ENCODE measurements at regions not wholly inside any gene's neighbourhood (a gene's known extent, or its start where the extent isn't known, plus 50 kb on each side); places are given as distances from the start of the nearest gene placed in this dataset.

- Histone ChIP-seq H3K27me3 (ENCODE audit: control insufficient read depth in 1 of 2, insufficient read depth in 1 of 2, low read length in 2 of 2) (peaks cover 0 to 7% of the 10 kb centered on the region in 2 experiments), H3K4ac (ENCODE audit: low read depth in 1 of 2, low read length in 2 of 2) (no peak overlapping the region), H4K8ac (ENCODE audit: low read length) (no peak overlapping the region), H2BK12ac (ENCODE audit: low read length in 2 of 2) (no peak overlapping the region), H3K27ac (ENCODE audit: low read length, poor library complexity, severe bottlenecking) (no peak overlapping the region), H2AK5ac (ENCODE audit: low read length, severe bottlenecking) (no peak overlapping the region), H3K4me1 (ENCODE audit: control insufficient read depth, insufficient read depth, low read depth, low read length) (no peaks in the 10 kb centered on the region), H3K14ac (ENCODE audit: low read length in 2 of 2) (no peak overlapping the region), H2BK120ac (ENCODE audit: low read depth, low read length) (no peak overlapping the region), H3K23ac (ENCODE audit: low read length in 2 of 2) (no peak overlapping the region), H3K9ac (ENCODE audit: low read length) (no peak overlapping the region), H4K91ac (ENCODE audit: low read length) (no peak overlapping the region), H3K4me3 (ENCODE audit: insufficient read depth in 1 of 2, low read depth in 1 of 2, low read length in 2 of 2) (no peak overlapping the region), H3K18ac (ENCODE audit: low read depth in 1 of 2, low read length in 2 of 2) (no peak overlapping the region), H2BK5ac (ENCODE audit: low read depth, low read length, poor library complexity, severe bottlenecking) (no peak overlapping the region), H3K79me1 (replicated peaks; ENCODE audit: low read length, poor library complexity, severe bottlenecking) (no peaks in the 10 kb centered on the region), H3K36me3 (ENCODE audit: control insufficient read depth in 1 of 2, insufficient read depth in 2 of 2, low read depth in 1 of 2, low read length in 2 of 2) (no peaks in the 10 kb centered on the region), H2BK15ac (ENCODE audit: low read depth, poor library complexity, severe bottlenecking) (no peak overlapping the region), H3K9me3 (ENCODE audit: control insufficient read depth, low read length) (peaks cover 4% of the 10 kb centered on the region), H3K4me2 (ENCODE audit: low read length, poor library complexity, severe bottlenecking) (no peak overlapping the region), H2AFZ (ENCODE audit: low read depth, low read length) (peak overlapping the region; percentile 23)
- WGBS: 97% methylated on average over 4 of the region's 4 CpGs
- no peak for DNase-seq
Measured at GRCh38 chr13:109885235-109885634, 98.9 kb upstream of the IRS2 start.

- H2AK5ac ChIP-seq (ENCODE audit: low read length, severe bottlenecking): no peak overlapping the region
- no peak overlapping the region for H4K8ac ChIP-seq (ENCODE audit: low read length)
- H3K4me1 ChIP-seq (ENCODE audit: control insufficient read depth, insufficient read depth, low read depth, low read length): no peaks in the 10 kb centered on the region
- H2BK120ac ChIP-seq (ENCODE audit: low read depth, low read length): no peak overlapping the region
- peak overlapping the region in 1 of 2 experiments; percentile 20 for H3K14ac ChIP-seq (ENCODE audit: low read length in 2 of 2)
- no peak overlapping the region for H4K91ac ChIP-seq (ENCODE audit: low read length)
- H3K4me2 ChIP-seq (ENCODE audit: low read length, poor library complexity, severe bottlenecking): no peak overlapping the region
- 69% methylated on average over 1 of the region's 1 CpG for WGBS
- no peak overlapping the region for H2BK12ac ChIP-seq (ENCODE audit: low read length in 2 of 2)
- H2AFZ ChIP-seq (ENCODE audit: low read depth, low read length): no peak overlapping the region
- peaks cover 4% of the 10 kb centered on the region for H3K9me3 ChIP-seq (ENCODE audit: control insufficient read depth, low read length)
- no peak overlapping the region for H2BK15ac ChIP-seq (ENCODE audit: low read depth, poor library complexity, severe bottlenecking)
- no peak overlapping the region for H3K18ac ChIP-seq (ENCODE audit: low read depth in 1 of 2, low read length in 2 of 2)
- H2BK5ac ChIP-seq (ENCODE audit: low read depth, low read length, poor library complexity, severe bottlenecking): no peak overlapping the region
- H3K4ac ChIP-seq (ENCODE audit: low read depth in 1 of 2, low read length in 2 of 2): no peak overlapping the region
- H3K9ac ChIP-seq (ENCODE audit: low read length): no peak overlapping the region
- no peaks in the 10 kb centered on the region for H3K79me1 ChIP-seq (replicated peaks; ENCODE audit: low read length, poor library complexity, severe bottlenecking)
- no peak overlapping the region for H3K27ac ChIP-seq (ENCODE audit: low read length, poor library complexity, severe bottlenecking)
- peaks cover 0 to 7% of the 10 kb centered on the region in 2 experiments for H3K27me3 ChIP-seq (ENCODE audit: control insufficient read depth in 1 of 2, insufficient read depth in 1 of 2, low read length in 2 of 2)
- no peak for DNase-seq
- H3K36me3 ChIP-seq (ENCODE audit: control insufficient read depth in 1 of 2, insufficient read depth in 2 of 2, low read depth in 1 of 2, low read length in 2 of 2): no peaks in the 10 kb centered on the region
- no peak overlapping the region for H3K23ac ChIP-seq (ENCODE audit: low read length in 2 of 2)
- H3K4me3 ChIP-seq (ENCODE audit: insufficient read depth in 1 of 2, low read depth in 1 of 2, low read length in 2 of 2): no peak overlapping the region
Measured at GRCh38 chr13:109884462-109884861, 98.1 kb upstream of the IRS2 start.

GRCh38 chr13:109883181-109884180 is 97.1 kb upstream of the IRS2 start:
- Histone ChIP-seq H2BK5ac (ENCODE audit: low read depth, low read length, poor library complexity, severe bottlenecking) (no peak overlapping the region), H3K27ac (ENCODE audit: low read length, poor library complexity, severe bottlenecking) (no peak overlapping the region), H3K4ac (ENCODE audit: low read depth in 1 of 2, low read length in 2 of 2) (no peak overlapping the region), H2AK5ac (ENCODE audit: low read length, severe bottlenecking) (no peak overlapping the region), H2AFZ (ENCODE audit: low read depth, low read length) (no peak overlapping the region), H3K4me2 (ENCODE audit: low read length, poor library complexity, severe bottlenecking) (no peak overlapping the region), H3K4me1 (ENCODE audit: control insufficient read depth, insufficient read depth, low read depth, low read length) (no peaks in the 10 kb centered on the region), H3K14ac (ENCODE audit: low read length in 2 of 2) (no peak overlapping the region), H3K27me3 (ENCODE audit: control insufficient read depth in 1 of 2, insufficient read depth in 1 of 2, low read length in 2 of 2) (peaks cover 0 to 7% of the 10 kb centered on the region in 2 experiments), H3K23ac (ENCODE audit: low read length in 2 of 2) (no peak overlapping the region), H2BK120ac (ENCODE audit: low read depth, low read length) (no peak overlapping the region), H3K9me3 (ENCODE audit: control insufficient read depth, low read length) (peaks cover 4% of the 10 kb centered on the region), H4K91ac (ENCODE audit: low read length) (no peak overlapping the region), H2BK15ac (ENCODE audit: low read depth, poor library complexity, severe bottlenecking) (no peak overlapping the region), H4K8ac (ENCODE audit: low read length) (no peak overlapping the region), H3K18ac (ENCODE audit: low read depth in 1 of 2, low read length in 2 of 2) (no peak overlapping the region), H3K9ac (ENCODE audit: low read length) (no peak overlapping the region), H2BK12ac (ENCODE audit: low read length in 2 of 2) (no peak overlapping the region), H3K79me1 (replicated peaks; ENCODE audit: low read length, poor library complexity, severe bottlenecking) (no peaks in the 10 kb centered on the region), H3K36me3 (ENCODE audit: control insufficient read depth in 1 of 2, insufficient read depth in 2 of 2, low read depth in 1 of 2, low read length in 2 of 2) (no peaks in the 10 kb centered on the region), H3K4me3 (ENCODE audit: insufficient read depth in 1 of 2, low read depth in 1 of 2, low read length in 2 of 2) (no peak overlapping the region)
- WGBS: 86% methylated on average over 19 of the region's 20 CpGs
- DNase-seq: no peak

- no peak overlapping the region for H3K18ac ChIP-seq (ENCODE audit: low read depth in 1 of 2, low read length in 2 of 2)
- H2BK15ac ChIP-seq (ENCODE audit: low read depth, poor library complexity, severe bottlenecking): no peak overlapping the region
- WGBS: 87% methylated on average over 14 of the region's 14 CpGs
- no peak overlapping the region for H4K8ac ChIP-seq (ENCODE audit: low read length)
- no peak overlapping the region for H3K14ac ChIP-seq (ENCODE audit: low read length in 2 of 2)
- H3K27ac ChIP-seq (ENCODE audit: low read length, poor library complexity, severe bottlenecking): no peak overlapping the region
- H3K4me3 ChIP-seq (ENCODE audit: insufficient read depth in 1 of 2, low read depth in 1 of 2, low read length in 2 of 2): no peak overlapping the region
- H3K9ac ChIP-seq (ENCODE audit: low read length): no peak overlapping the region
- no peaks in the 10 kb centered on the region for H3K4me1 ChIP-seq (ENCODE audit: control insufficient read depth, insufficient read depth, low read depth, low read length)
- DNase-seq: no peak
- H3K27me3 ChIP-seq (ENCODE audit: control insufficient read depth in 1 of 2, insufficient read depth in 1 of 2, low read length in 2 of 2): peaks cover 0 to 7% of the 10 kb centered on the region in 2 experiments
- H3K4ac ChIP-seq (ENCODE audit: low read depth in 1 of 2, low read length in 2 of 2): no peak overlapping the region
- H4K91ac ChIP-seq (ENCODE audit: low read length): no peak overlapping the region
- H2BK12ac ChIP-seq (ENCODE audit: low read length in 2 of 2): no peak overlapping the region
- no peak overlapping the region for H2BK5ac ChIP-seq (ENCODE audit: low read depth, low read length, poor library complexity, severe bottlenecking)
- H2AK5ac ChIP-seq (ENCODE audit: low read length, severe bottlenecking): no peak overlapping the region
- no peaks in the 10 kb centered on the region for H3K79me1 ChIP-seq (replicated peaks; ENCODE audit: low read length, poor library complexity, severe bottlenecking)
- no peaks in the 10 kb centered on the region for H3K36me3 ChIP-seq (ENCODE audit: control insufficient read depth in 1 of 2, insufficient read depth in 2 of 2, low read depth in 1 of 2, low read length in 2 of 2)
- H2AFZ ChIP-seq (ENCODE audit: low read depth, low read length): no peak overlapping the region
- no peak overlapping the region for H3K23ac ChIP-seq (ENCODE audit: low read length in 2 of 2)
- H2BK120ac ChIP-seq (ENCODE audit: low read depth, low read length): no peak overlapping the region
- no peak overlapping the region for H3K4me2 ChIP-seq (ENCODE audit: low read length, poor library complexity, severe bottlenecking)
- H3K9me3 ChIP-seq (ENCODE audit: control insufficient read depth, low read length): peaks cover 4% of the 10 kb centered on the region
Measured at GRCh38 chr13:109881961-109882558, 95.7 kb upstream of the IRS2 start.

Measured in mesenchymal stem cell (in vitro differentiated cells and primary cell).